Right kidney (tissue), 1 donor: ENCODE measurements at regions not wholly inside any gene's neighbourhood (a gene's known extent, or its start where the extent isn't known, plus 50 kb on each side); places are given as distances from the start of the nearest gene placed in this dataset.

Experiments
- DNase-seq: peaks from one replicate; pipeline ENCODE4 v3.0.0-alpha.2; 2016

DNA sequence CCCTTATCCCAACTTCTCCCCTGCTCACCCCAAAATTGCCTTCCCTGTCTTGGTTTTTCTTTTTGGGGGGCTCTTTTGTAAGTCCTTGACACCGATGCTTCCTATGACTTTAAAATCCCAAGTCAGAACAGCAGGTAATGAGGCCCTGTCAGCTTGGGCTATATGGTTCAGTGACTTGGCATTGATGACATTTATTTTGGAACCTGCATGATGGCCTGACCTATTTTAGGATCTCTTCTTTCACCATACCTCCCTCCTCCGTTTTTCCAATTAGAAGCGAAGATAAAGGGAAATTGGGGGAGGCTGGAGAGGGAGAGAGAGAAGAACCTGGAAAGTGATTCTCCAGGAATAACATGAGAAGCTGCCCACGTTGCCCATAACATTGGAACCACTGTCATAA, 424.9 kb upstream of the AUTS2 start:
- DNase-seq: no peak

DNA sequence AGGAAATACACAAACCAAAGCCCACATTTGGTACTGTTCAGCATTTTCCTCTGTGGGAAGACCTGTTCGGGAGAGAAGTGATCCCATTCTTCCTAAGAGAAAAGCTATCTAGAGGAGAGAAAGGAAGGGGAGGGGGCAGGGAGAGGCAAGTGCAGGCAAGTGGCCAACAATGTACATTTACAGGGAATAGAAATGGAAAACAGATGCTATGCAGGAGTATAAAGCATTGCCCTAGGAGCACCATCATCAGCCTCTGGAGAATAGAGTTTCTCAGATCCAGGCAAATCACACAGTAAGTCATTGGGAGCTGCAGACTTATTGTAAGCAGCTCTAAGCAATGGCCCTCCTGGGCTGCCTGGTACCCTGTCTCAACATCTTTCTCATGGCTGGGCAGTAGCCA, 424.4 kb upstream of the AUTS2 start:
- DNase-seq: no peak

DNA sequence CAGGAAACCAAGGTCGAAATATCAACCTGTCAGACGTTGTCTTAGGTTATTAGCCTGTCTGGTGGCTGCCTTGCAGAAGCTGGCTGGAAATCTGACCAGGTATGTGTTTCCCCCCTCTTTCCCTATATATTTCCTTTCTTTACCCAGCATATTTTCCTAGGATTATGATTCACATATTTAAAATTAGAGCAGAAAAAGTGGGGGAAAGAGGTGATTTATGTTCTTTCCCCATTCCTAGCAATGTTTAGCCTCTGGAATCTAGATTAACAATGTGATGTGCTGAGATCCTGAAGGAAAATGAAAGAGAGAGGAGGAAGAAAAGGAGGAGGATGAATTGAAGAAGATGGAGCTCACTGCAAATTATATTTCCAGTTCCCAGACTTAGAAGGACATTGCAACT, 421.4 kb upstream of the AUTS2 start:
- DNase-seq: no peak

DNA sequence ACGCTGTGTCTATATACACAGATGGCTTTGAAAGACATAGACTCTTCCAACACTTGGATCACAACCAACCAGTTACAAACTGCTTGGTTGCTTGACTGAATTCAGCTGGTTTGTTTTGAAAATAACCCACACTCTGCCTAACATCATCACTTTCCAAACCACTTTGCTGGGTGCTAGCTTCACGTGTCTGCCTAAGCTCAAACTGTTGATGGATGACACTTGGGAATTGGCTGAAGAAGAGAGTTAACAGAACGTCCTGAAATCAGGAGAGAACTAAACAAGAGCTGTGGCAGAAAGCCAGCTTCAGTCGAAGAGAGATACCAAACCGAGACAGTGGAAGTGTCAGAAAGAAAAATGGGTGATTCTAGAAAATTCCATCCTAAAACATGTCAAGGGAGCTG, 420.8 kb upstream of the AUTS2 start:
- no peak for DNase-seq

DNA sequence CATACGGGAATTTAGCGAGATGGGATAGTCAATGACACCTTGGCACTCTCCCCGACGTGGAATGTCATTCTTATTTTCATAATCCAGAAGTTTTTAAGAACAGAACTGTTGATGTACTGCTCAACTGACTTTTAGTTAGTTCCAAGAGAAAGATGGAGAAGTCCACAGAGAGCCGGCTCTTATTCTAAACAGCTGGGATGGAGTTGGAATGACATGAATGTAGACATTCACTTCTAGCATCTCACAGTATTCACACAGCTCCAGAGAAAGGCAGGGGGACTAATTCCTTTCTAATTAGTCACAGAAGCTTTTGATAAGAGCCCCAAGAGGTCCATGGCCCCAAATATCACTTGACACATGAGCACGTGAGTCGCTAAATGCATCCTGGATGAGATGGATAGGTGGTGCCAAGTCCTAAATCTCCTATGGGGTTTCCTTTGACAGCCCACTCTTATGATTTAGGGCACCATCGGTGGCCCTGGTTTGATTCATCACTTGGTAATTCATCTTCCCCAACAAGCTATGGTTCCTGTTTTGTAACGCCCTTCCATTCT, 420.3 kb upstream of the AUTS2 start:
- peak; percentile 9 for DNase-seq

DNA sequence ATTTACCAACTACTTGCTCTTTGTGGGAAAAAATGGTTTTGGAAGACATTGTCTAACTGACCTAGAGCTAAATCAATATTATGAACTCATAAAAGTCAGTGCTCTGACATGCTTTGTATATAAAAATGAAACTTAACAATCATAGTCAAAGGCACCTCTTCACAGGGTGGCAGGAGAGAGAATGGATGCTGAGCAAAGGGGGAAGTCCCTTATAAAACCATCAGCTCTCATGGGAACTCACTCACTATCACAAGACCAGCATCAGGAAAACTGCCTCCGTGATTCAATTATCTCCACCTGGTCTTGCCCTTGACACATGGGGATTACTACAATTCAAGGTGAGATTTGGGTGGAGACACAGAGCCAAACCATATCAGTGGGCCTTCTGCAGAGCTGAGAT, 417.6 kb upstream of the AUTS2 start:
- DNase-seq: no peak

DNA sequence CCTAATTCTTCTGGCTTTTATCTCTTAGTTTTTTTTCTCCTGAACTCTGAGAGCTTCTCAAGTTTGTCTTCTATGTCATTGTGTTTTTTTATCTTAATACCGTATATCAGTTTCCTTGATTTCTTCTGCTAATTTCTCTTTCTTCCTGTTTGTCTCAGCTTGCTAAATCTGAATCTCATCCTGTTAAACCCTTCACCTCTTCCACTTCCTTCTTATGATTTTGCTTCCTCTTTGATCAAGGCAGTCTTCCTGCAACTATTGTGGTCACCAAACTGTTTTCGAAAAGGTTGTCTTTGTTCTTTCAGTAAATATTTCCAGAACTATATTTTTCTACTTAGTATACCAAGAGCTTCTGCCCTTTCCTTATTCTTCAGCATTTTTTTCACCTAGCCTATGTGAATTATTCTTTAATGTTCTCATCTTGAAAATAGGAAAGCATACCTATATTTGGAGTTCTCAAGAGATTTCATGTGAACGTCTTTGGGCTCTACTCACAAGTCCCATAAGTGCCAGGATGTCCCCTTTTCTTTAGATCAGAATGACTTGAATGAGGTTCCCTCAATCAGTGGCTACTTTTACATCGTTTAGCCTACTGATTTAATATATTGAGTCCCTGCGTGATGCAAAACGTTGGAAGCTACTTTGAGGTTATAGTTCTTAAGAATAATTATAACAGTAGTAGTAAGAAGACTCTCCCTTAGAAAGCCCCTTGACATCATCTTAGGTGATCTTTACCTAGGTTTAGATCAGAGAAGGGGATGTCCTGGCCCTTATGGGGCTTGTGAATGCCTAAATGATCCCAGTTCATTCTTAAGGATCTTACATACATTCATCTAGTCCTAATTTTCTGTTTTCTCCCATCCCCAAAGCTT, 415.4 kb upstream of the AUTS2 start:
- DNase-seq: no peak

DNA sequence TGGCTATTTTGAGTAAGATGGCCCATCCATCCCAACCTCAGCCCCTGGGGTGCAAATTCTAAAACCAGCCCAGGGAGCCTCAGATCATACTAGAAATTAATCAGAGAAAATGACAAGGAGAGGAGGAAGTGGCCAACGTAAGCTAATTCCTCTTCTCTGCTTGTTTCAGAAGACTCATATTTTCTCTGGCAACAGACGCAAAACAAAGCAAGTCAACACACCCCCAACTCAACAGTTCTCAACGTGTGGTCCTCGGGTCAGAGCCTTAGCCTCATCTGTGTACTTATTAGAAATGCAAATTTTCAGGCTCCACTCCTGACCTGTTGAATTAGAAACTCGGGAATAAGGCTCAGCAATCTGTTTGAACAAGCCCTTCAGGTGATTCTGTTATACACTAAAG, 413.9 kb upstream of the AUTS2 start:
- DNase-seq: peak; percentile 9

DNA sequence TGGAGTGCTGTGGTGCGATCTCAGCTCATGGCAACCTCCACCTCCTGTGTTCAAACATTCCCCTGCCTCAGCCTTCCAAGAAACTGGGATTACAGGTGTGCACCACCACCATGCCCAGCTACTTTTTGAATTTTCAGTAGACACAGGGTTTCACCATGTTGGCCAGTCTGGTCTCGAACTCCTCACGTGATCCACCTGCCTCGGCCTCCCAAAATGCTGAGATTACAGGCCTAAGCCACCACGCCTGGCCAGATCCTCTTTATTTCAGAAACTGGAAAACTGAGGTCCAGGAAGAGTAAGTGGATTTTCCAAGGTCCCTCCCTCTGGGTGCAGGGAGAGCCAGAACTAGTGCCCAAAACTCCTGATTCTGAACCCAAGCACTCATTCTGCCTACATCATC, 413.1 kb upstream of the AUTS2 start:
- no peak for DNase-seq

DNA sequence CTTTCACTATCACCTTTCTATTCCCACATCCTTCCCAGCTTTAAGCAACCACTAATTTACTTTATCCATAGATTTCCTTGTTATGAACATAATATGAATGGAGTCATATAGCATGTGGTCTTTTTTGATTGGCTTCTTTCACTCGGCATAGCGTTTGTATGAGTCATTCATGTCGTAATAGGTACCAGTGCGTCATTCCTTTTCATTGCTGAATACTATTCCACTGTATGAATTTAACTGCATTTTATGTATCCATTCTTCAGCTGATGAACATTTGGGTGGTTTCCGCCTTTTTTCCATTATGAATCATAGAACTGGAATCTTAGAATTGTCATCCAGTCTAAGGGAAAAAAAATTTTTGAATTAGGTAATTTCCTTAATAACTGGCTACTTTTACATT, 411.3 kb upstream of the AUTS2 start:
- DNase-seq: no peak

DNA sequence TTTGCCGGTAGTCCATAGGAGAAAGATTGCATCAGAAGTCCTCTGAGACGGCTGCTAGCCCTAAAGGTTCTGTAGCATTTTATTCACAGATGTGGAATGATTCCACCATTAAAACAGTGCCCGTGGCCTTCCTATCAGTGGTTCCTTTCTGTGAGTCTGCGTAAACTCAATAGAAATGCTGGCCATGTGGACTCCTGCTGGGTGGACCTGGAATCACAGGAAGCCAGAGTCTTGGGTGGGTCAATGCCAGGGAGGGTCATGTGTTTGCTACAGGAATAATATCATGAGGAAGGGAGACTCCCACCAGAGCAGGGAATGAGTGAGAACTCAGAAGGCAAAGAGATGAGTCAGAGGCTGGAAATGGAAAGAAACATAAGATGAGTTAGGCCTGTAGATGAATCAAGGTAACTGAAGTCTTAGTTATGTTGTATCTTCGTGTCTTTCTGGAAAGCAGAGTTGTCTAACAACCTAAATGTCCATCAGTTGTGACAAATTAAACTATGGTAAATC, 410.4 kb upstream of the AUTS2 start:
- DNase-seq: no peak

DNA sequence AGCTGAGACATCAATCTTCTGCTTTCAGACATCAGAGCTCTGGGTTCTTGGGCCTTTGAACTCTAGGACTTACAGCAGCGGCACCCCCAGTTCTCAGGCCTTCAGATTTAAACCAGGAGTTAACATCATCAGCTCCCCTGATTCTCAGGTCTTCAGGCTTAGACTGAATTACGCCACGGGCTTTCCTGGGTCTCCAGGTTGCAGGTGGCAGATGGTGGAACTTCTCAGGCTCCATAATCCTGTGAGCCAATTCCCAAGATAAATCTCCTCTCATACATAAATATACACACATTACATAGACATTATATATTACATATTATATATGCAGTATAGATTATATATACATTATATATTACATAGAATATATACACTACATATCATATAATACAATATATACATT, 408.9 kb upstream of the AUTS2 start:
- no peak for DNase-seq

DNA sequence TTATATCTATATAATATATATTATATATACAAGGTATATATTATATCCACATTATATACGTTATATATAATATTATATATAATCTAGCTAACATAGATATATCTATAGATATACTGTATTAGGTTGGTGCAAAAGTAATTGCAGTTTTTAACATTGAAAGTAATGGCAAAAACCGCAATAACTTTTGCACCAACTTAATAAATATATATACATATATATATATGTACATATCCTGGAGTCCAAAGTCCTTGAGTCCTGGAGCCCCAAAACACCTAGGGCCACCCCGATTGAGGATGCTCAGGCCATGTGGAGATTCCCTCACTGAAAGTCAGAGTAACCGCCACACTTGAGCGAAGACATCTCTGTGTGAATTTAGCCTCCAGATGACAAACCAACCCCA, 408.2 kb upstream of the AUTS2 start:
- no peak for DNase-seq

DNA sequence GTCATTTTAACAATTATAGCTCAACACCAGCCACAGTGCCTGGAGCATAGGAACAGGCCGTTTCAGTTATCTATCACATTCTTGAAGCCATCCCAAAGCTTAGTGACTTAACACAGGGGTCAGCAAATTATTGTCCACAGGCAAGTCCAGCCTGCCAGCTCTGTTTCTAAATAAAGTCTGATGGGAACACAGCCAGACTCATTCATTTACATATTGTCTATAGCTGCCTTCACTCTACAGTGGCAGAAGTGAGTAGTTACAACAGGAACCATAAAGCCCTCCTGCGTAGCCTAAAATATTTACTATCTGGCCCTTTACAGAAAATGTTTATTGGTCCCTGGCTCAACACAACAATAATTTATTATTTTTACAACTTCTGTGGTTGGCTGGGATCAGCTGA, 407.5 kb upstream of the AUTS2 start:
- no peak for DNase-seq

DNA sequence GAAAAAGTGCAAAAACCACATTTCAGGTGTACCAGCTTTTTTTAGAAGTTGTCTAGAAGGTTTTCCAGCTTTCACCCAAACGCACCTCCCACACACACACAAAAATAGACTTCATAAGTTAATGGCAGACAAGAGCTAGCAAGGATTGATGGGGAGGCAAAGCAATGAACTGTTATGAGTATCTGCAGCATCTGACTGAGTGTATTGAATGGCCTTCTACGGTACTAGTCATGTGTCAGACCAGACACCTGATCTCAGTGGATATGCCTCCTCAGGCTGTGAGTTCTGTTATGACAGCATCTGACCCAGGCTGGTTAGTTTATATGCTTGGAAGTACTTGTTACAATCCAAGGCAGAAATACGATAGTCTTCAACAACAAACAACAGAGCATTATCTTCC, 406.1 kb upstream of the AUTS2 start:
- DNase-seq: no peak

DNA sequence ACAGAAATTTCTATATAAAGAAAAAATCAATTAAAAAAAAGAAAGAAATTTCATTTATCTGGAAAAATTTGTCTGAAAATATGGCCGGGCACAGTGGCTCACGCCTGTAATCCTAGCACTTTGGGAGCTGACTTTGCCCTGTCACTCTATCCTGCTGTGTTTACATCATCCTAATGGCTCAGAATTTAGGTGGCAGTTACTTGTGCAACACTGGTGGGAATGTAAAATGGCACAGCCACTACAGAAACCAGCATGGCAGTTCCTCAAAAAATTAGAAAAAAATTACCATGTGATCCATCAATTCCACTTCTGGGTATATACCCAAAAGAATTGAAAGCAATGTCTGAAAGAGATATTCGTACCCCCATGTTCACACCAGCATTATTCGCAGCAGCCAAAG, 405.2 kb upstream of the AUTS2 start:
- no peak for DNase-seq

DNA sequence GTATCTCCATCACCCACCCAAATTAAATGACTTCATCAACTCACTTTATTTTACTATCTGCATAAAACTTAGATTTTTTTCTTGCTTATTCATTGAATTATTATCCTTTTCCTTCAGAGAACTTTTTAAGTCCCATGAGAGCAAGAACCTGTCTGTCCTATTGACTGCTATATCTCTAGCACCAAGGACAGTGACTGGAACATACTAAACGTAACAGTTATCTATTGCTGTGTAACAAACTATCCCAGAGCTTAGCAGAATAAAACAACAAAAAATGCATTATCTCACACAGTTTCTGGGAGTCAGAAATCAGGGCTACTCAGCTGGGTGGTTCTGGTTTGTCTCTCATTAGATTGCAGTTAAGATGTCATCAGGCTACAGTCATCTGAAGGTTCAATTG, 401.7 kb upstream of the AUTS2 start:
- no peak for DNase-seq

DNA sequence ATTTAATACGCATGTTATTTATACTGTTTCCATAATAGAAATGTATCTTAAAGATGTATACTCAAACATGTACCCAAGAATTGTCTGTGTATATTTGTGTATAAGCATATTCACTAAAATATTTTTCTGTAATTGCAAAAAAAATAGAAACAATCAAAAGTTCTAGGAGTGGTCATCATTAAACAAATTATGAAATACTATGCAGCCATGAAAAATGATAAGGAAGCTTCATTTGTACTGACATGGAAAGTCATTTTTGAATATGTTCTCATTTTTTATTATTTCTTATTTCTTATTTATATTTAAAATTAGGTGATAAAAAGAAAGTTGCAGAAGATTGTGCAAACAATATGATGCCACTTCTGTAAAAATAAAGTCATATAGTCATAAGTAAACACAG, 400.0 kb upstream of the AUTS2 start:
- DNase-seq: no peak

DNA sequence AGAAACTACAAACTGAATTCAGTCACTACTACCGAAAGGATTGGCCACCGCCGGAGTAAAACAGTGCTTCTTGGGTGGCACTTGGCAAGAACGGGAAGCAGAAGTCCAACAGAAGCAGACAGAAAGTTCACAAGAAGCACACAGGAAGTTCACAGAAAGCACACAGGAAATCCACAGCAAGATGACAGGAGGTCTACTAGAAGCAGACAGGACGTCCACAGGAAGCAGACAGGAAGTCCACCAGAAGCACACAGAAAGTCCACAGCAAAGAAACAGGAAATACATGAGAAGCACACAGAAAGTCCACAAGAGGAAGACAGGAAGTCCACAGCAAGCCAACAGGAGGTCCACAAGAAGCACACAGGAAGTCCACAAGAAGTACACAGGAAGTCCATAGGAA, 399.2 kb upstream of the AUTS2 start:
- DNase-seq: no peak

DNA sequence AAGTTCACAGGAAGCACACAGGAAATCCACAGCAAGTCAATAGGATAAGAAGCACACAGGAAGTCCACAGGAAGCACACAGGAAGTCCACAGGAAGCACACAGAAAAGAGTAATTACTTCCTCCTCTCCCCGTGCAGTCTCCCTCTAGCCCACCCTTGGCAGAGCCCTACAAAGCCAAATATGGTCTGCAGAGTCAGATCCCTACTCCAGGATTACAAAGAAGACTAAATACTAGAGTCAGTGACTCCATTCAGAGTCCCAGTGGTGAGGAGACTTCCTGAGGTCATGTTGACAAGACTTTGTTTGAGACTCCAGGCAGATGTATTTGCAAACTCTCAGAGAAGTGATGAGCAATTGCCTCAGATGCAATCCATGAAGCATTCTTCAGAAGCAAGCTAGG, 398.6 kb upstream of the AUTS2 start:
- no peak for DNase-seq

DNA sequence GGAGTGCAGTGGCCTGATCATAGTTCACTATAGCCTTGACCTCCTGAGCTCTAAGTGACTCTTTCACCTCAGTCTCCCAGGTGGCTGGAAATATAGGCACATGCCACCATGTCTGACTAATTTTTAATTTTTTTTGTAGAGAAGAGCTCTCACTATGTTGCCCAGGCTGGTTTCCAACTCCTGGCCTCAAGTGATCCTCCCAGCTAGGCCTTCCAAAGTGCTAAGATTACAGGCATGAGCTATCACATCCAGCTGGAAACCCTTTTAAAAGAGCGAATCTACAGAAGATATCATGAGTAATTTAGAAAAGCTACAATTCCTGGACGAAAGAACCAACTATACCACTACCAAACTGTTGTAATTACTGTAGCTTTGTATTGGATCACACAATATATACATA, 394.4 kb upstream of the AUTS2 start:
- no peak for DNase-seq

DNA sequence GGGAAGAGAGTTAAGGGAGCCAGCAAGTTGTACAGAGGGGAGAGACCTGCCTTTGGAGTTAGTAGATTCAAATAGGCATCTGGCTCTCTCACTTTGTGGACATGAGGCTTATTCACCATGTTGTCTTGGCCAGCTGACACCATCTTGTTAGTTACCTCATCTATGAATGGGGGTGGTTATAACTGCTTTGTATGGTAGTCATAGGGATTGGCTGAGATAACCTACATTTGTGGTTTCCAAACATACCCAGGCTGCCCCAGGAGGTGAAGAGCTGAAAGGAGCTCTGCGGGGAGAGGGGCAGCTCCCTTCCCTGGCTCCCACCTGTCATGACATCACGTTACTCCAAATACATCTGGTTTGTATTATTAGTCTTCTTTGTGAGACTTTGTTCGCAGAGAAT, 393.3 kb upstream of the AUTS2 start:
- no peak for DNase-seq

DNA sequence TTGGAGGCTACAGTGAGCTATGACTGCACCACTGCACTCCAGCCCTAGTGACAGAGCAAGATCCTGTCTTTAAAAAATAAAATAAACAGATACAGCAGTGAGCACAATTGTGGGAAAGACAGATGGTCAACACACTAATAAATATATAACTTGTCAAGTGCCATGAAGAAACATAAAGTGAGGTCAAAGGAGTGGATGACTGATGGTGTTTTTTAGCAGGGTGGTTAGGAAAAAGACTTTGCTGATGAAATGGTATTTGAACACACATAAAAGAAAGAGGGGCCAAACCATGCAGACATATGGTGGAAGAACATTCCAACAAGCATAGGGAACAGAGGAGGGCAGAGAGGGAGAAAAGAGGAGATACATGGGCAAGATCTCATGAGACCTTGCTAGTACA, 392.7 kb upstream of the AUTS2 start:
- no peak for DNase-seq

DNA sequence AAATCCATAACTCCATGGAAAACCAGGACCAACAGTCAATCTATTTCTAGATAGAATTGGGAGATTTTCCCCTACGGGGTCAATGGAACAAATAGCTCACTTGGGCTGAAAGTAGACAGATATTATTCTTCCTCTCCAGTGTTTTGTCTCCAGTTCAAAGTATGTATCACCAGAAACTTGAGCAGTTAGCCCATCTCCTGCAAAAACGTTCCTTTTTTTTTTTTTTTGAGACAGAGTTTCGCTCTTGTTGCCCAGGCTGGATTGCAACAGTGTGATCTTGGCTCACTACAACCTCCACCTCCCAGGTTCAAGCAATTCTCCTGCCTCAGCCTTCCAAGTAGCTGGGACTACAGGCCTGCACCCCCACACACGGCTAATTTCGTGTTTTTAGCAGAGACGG, 390.0 kb upstream of the AUTS2 start:
- no peak for DNase-seq
